ENCODE measurements at regions not wholly inside any gene's neighbourhood (a gene's known extent, or its start where the extent isn't known, plus 50 kb on each side); places are given as distances from the start of the nearest gene placed in this dataset.

DNA sequence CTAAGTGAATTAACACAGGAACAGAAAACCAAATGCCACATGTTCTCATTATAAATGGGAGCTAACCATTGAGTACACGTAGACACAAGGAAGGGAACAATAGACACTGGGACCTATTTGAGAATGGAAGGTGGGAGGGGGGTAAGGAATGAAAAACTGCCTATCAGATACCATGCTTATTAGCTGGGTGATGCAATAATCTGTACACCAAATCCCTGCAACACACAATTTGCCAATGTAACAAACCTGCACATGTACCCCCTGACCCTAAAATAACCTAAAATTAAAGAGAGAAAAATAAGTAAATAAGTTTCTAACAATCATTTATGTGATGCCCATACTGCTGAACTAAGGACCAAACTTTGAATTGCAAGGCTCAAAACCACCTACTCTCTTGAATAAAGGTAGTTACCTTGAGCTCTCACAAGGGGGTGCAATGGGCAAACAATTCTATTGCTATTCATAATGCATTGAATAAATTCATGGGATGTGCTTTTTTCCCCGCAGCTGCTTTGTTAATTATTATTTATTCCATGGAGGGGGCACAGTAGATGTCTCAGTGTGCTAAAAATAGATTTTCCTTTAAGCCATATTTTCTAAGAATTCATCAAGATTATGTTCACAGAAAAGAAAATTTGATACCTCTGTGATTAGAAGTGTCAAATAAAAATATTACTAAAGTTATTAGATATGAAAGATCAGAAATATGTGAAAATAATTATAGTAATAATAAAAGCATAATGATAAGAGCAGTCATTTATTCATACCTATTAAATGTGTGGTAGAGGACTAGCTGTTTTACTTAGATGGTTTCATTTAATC lies 76.2 kb upstream of the PTPN3 start (continued):
- TF ChIP-seq, protein P1, sequence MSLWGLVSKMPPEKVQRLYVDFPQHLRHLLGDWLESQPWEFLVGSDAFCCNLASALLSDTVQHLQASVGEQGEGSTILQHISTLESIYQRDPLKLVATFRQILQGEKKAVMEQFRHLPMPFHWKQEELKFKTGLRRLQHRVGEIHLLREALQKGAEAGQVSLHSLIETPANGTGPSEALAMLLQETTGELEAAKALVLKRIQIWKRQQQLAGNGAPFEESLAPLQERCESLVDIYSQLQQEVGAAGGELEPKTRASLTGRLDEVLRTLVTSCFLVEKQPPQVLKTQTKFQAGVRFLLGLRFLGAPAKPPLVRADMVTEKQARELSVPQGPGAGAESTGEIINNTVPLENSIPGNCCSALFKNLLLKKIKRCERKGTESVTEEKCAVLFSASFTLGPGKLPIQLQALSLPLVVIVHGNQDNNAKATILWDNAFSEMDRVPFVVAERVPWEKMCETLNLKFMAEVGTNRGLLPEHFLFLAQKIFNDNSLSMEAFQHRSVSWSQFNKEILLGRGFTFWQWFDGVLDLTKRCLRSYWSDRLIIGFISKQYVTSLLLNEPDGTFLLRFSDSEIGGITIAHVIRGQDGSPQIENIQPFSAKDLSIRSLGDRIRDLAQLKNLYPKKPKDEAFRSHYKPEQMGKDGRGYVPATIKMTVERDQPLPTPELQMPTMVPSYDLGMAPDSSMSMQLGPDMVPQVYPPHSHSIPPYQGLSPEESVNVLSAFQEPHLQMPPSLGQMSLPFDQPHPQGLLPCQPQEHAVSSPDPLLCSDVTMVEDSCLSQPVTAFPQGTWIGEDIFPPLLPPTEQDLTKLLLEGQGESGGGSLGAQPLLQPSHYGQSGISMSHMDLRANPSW (CRISPR knock-in tag; IDR thresholded peaks at IDR 0.05) = no peak
- no peak for TF ChIP-seq DPF2 (IDR thresholded peaks at IDR 0.05)
- TF ChIP-seq, protein P2, sequence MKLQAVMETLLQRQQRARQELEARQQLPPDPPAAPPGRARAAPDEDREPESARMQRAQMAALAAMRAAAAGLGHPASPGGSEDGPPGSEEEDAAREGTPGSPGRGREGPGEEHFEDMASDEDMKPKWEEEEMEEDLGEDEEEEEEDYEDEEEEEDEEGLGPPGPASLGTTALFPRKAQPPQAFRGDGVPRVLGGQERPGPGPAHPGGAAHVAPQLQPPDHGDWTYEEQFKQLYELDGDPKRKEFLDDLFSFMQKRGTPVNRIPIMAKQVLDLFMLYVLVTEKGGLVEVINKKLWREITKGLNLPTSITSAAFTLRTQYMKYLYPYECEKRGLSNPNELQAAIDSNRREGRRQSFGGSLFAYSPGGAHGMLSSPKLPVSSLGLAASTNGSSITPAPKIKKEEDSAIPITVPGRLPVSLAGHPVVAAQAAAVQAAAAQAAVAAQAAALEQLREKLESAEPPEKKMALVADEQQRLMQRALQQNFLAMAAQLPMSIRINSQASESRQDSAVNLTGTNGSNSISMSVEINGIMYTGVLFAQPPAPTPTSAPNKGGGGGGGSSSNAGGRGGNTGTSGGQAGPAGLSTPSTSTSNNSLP (IDR thresholded peaks at IDR 0.05; ENCODE audit: borderline replicate concordance, low read depth, low read length) = 0 out of 2 replicates have a peak, but pooled peaks have one; percentile 15
- no peak for TF ChIP-seq SMARCA5 (IDR thresholded peaks at IDR 0.05)
- TF ChIP-seq SMARCB1 (IDR thresholded peaks at IDR 0.05; ENCODE audit: insufficient read length, low read depth) = no peak
- peak; percentile 67; the same call in 1 of the 2 replicates for TF ChIP-seq SMC3 (conservative IDR thresholded peaks at IDR 0.05; ENCODE audit: insufficient read depth, low read depth, low read length)
- TF ChIP-seq, protein P3, sequence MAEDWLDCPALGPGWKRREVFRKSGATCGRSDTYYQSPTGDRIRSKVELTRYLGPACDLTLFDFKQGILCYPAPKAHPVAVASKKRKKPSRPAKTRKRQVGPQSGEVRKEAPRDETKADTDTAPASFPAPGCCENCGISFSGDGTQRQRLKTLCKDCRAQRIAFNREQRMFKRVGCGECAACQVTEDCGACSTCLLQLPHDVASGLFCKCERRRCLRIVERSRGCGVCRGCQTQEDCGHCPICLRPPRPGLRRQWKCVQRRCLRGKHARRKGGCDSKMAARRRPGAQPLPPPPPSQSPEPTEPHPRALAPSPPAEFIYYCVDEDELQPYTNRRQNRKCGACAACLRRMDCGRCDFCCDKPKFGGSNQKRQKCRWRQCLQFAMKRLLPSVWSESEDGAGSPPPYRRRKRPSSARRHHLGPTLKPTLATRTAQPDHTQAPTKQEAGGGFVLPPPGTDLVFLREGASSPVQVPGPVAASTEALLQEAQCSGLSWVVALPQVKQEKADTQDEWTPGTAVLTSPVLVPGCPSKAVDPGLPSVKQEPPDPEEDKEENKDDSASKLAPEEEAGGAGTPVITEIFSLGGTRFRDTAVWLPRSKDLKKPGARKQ (CRISPR knock-in tag; IDR thresholded peaks at IDR 0.05) = no peak
- TF ChIP-seq TEAD4 (IDR thresholded peaks at IDR 0.05; ENCODE audit: low read length) = no peak
- no peak for TF ChIP-seq TEAD4 (CRISPR knock-in tag; IDR thresholded peaks at IDR 0.05; ENCODE audit: borderline replicate concordance)
- TF ChIP-seq TAF9B (IDR thresholded peaks at IDR 0.05; ENCODE audit: partially characterized antibody) = no peak
- TF ChIP-seq ZZZ3 (IDR thresholded peaks at IDR 0.05) = no peak
- no peak for TF ChIP-seq ZNF764 (CRISPR knock-in tag; IDR thresholded peaks at IDR 0.05; ENCODE audit: low read depth)
- TF ChIP-seq, protein P4, sequence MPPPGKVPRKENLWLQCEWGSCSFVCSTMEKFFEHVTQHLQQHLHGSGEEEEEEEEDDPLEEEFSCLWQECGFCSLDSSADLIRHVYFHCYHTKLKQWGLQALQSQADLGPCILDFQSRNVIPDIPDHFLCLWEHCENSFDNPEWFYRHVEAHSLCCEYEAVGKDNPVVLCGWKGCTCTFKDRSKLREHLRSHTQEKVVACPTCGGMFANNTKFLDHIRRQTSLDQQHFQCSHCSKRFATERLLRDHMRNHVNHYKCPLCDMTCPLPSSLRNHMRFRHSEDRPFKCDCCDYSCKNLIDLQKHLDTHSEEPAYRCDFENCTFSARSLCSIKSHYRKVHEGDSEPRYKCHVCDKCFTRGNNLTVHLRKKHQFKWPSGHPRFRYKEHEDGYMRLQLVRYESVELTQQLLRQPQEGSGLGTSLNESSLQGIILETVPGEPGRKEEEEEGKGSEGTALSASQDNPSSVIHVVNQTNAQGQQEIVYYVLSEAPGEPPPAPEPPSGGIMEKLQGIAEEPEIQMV (tag; conservative IDR thresholded peaks at IDR 0.05; ENCODE audit: low read depth) = no peak
- TF ChIP-seq, protein P5, sequence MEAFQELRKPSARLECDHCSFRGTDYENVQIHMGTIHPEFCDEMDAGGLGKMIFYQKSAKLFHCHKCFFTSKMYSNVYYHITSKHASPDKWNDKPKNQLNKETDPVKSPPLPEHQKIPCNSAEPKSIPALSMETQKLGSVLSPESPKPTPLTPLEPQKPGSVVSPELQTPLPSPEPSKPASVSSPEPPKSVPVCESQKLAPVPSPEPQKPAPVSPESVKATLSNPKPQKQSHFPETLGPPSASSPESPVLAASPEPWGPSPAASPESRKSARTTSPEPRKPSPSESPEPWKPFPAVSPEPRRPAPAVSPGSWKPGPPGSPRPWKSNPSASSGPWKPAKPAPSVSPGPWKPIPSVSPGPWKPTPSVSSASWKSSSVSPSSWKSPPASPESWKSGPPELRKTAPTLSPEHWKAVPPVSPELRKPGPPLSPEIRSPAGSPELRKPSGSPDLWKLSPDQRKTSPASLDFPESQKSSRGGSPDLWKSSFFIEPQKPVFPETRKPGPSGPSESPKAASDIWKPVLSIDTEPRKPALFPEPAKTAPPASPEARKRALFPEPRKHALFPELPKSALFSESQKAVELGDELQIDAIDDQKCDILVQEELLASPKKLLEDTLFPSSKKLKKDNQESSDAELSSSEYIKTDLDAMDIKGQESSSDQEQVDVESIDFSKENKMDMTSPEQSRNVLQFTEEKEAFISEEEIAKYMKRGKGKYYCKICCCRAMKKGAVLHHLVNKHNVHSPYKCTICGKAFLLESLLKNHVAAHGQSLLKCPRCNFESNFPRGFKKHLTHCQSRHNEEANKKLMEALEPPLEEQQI (IDR thresholded peaks at IDR 0.05) = no peak
- TF ChIP-seq, protein P6, sequence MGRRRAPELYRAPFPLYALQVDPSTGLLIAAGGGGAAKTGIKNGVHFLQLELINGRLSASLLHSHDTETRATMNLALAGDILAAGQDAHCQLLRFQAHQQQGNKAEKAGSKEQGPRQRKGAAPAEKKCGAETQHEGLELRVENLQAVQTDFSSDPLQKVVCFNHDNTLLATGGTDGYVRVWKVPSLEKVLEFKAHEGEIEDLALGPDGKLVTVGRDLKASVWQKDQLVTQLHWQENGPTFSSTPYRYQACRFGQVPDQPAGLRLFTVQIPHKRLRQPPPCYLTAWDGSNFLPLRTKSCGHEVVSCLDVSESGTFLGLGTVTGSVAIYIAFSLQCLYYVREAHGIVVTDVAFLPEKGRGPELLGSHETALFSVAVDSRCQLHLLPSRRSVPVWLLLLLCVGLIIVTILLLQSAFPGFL (CRISPR knock-in tag; IDR thresholded peaks at IDR 0.05) = no peak
